Activated CD4-positive, alpha-beta T cell treated with anti-CD3 and anti-CD28 coated beads, Interleukin-2, Interleukin-6, amounts not matched to agents 100 ng/mL and 50 ng/mL, durations not matched to agents 16 hours and 8 hours (primary cell): ENCODE measurements at regions not wholly inside any gene's neighbourhood (a gene's known extent, or its start where the extent isn't known, plus 50 kb on each side); places are given as distances from the start of the nearest gene placed in this dataset.
A peak's percentile ranks its signal among the peaks of the same experiment; 100 is the strongest.

Experiments used
- DNase-seq: peaks from one replicate; pipeline ENCODE4 v3.0.0-alpha.2; 2020

DNA sequence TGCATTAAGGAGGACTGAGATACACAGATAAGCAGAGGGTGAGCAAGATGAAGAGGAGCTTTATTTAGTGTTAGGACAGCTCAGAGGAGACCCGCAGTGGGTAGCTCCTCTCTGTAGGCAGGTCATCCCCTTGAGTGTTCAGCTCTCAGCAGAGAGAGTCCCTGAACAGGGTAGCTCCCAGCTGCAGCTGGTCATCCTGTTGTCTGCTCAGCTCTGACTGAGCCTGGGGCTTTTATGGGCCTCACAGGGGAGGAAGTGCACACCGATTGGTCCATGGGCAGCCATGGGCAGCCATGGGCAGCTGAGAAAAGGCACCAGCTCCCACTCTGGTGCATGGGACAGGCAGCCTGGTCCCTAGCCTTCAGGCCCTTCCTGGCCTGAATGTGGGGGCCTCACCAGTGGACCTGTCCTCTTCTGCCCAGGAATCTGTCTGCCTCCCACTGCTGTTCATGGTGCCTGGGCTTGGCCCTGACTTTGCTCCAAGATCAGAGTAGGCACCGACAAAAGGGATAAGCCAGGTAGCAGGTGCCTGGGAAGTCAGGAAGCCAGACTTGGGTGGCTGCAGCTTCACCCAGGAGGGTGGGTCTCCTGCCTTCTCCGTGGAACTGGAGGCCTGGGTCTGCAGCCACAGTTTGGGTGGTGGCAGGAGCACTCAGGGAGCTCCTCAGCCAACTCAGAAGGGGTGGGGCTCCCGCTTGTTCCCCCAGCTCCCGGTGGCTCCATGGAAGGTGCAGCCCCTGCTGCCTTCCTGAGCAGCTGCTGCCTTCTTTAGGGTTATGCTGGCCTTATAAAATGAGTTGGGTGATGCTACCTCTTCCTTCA lies 54.7 kb downstream of the MYEOV start:
- DNase-seq: no peak

GRCh38 chr11:69350040-69350439 lies 56.1 kb downstream of the MYEOV start:
- DNase-seq: no peak

DNA sequence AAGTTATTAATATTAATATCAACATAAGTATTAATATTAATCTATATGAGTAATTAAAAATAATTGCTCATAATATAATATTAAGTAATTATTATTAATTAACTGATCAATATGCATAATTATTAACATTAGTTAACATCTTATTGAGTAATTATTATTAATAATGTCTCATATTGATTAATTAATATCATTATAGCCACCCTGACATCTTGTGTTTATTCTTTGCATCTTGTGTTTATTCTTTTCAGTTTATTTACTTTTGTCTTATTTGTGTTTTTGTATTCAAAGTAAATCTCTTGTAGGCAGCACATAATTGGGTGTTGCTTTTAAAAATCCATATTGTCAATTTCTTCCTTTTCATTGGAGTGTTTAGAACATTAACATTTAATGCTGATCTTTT lies 56.6 kb downstream of the MYEOV start:
- no peak for DNase-seq

- no peak for DNase-seq
These were observed 57.5 kb downstream of the MYEOV start for GRCh38 chr11:69351460-69351859.

- DNase-seq: no peak
These were observed 58.2 kb downstream of the MYEOV start for GRCh38 chr11:69352166-69352565.

- peak; percentile 44 for DNase-seq
These were observed 58.9 kb downstream of the MYEOV start for GRCh38 chr11:69352715-69353319.

DNA sequence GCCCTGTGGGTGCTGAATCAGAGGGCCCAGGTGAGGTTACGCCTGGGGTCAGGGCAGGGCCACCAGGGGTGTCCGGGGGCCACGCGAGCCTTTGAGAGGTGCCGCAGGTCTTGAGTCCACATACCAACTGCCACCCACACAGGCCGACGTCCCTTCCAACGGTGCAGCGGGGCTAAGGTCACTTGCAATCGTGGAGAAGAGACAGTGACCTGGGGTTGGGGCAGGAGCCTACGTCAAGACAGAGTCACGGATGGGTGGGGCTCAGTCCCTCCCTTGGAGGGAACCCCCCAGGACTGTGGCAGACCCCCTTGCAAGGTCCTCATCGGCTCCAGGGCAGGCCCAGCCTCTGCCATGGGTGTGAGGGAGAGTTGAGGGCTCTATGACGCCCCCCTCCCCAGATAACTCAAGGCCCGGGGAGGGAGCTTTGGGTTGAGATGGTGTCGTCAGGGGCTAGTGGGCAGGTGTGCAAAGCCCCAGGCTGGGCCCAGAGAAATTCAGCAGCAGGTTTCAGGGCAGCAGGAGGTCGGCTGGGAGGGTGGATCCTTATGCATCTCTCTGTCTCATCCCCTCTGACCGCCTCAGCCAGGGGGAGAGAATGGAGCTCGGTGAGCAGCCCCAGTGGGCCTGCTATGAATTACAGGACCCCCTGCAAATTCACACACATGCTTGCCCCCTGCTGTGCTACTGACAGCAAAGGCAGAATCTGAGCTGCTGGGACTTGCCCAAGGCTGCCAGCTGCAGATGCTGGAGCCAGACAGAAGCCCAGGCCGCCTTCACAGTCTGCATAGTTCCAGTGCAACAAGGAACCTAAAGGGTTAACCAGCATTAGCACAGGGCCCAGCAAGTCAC lies 60.0 kb downstream of the MYEOV start:
- no peak for DNase-seq

- DNase-seq: no peak
These were observed 60.6 kb downstream of the MYEOV start for GRCh38 chr11:69354545-69354897.

DNA sequence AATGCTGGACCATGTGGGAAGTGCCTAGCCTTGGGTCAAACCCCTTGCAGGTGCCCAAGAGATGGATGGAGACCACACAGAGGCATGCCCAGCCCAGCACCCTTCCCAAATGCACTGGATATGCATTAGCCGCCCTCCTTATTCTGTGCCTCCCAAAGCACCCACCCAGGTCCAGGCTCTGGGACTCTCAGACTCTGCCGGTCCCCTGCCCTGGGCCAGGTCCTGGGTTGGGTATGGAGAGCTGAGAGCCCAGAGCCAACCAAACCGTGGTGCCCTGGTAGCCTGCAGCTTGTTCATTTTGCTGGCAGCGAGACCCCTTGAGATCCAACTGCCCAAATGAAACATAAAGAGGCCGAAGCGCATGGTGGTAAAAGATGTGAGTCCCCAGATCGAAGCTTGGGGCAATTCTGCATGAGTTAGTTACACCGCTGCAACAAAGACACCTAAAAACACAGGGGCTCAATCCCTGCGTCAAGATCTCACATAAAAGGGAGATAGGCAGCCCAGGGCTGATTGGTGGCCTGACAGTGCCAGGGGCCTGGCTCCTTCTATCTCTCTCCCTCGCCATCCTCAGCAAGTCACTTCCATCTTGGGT lies 61.5 kb downstream of the MYEOV start:
- no peak for DNase-seq

DNA sequence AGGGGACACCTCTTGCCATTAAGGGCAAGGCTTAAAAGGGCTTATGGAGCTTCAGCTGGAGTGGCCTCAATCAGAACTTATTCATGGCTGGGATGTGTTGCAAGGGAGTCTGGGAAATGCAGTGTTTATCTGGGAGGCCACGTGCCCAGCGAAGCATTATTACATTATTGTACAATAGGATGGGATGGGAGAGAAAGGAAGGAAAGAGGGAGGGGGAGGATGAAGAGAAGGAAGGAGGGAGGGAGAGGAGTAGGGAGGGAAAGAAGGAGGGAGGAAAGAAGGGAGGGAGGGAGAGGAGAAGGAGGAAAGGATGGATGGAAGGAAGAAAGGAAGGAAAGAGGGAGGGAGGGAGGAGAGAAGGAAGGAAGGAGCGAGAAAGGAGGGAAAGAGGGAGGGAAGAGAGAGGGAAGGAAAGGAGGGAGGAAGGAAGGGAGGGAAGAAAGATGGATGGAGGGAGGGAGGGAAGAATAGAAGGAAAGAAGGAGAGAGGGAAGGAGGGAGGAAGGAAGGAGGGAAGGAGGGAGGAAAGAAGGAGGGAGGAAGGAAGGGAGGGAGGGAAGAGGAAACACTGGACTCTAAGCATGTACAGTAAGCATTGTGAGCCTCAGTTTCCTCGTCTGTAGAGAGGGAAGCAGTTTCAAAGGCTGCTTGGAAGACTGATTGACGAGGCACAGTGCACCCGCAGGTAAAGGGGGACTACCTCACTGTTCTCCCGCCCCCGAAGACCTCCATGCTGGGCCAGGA lies 62.2 kb downstream of the MYEOV start:
- no peak for DNase-seq

- DNase-seq: no peak
These were observed 62.9 kb downstream of the MYEOV start for GRCh38 chr11:69356703-69357457.

- no peak for DNase-seq
These were observed 63.8 kb downstream of the MYEOV start for GRCh38 chr11:69357458-69358397.

- no peak for DNase-seq
These were observed 64.6 kb downstream of the MYEOV start for GRCh38 chr11:69358398-69359020.

DNA sequence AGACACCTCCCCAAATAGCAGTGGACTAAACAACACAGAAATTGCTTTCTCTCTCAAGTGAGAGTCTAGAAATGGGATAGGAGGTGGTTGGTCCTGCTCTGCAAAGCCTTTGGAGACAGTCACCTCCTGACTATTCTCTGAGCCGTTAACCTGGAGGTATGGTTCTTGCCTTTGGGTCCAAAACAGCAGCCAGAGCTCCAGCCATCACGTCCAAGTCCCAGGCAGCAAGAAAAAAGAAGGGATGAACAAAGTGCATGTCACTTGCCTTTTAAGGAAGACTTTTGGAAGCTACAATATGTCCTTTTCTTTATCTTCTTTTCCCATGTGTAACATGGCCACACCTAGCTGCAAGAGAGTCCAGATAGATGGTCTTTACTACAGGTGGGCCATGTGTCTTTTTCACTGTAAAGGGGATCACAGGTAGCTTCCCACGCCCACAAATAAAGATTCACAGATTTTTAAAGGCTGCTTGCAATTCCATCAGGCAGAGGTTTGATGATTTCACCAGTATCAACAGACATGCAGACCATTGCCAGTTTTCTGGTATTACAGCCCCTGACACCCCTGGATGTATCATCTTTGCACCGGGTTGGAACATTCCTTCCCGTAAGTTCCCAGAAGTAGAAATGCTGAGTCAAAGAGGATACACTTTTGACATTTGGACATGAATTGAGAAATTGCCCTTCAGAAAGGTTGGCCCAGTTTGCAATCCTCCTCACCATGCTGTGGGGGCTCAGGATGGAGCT lies 66.0 kb downstream of the MYEOV start:
- DNase-seq: no peak

DNA sequence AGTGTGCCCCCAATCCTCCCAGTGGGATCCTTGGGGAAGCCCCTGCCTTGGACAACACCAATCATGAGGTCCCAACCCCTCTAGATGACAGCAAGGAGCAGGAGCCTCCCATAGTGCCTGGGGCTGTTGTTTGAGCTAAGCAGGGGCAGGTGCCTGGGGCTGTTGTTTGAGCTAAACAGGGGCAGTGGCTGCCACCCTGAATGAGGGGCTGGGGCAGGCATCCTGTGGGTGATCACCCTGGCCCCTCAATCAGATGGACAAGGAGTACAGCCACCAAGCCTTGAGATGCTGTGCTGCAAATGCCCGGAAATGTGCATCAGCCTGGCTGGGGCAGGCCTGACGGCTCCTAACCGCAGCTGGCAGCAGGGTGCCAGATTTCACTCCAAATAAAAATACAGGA lies 66.7 kb downstream of the MYEOV start:
- no peak for DNase-seq

GRCh38 chr11:69361048-69361447 lies 67.1 kb downstream of the MYEOV start:
- DNase-seq: no peak

GRCh38 chr11:69361466-69361865 lies 67.5 kb downstream of the MYEOV start:
- no peak for DNase-seq

DNA sequence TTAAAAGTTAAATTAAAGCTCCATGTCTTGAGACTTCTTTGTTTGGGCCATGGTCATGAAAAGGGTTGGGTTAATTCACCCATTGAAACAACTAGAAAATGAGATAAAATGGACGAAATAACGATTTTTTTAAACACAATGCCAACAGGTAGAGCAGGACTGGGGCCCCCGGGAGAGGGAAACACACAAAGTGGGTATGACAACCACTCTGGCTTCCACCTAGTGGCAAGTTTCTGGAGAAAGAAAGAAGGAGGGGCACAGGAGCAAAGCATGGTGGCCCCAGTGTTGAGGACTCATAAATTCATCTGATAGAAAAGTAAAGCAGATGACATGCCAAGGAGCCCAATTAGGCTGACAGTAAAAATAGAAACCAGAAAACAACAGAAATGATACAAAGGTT lies 68.4 kb downstream of the MYEOV start:
- DNase-seq: no peak

GRCh38 chr11:69364921-69365320 lies 71.0 kb downstream of the MYEOV start:
- no peak for DNase-seq

DNA sequence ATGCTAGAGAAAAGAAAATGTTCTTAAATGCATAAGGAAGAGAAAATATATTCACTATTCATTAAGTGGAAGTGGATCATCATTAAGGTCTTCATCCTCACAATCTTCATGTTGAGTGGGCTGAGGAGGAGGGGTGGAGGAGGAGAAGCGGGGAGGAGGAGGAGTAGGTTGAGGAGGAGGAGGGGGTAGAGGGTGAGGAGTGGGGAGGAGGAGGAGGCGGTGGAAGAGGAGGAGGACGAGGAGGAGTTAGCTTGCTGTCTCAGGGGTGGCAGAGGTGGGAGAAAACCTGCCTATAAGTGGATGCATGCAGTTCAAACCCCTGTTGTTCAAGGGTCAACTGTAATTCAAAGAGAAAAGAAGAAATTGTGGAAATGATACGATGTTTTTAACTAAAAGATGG lies 71.6 kb downstream of the MYEOV start:
- no peak for DNase-seq
